HCT116 (cell line): ENCODE measurements at regions not wholly inside any gene's neighbourhood (a gene's known extent, or its start where the extent isn't known, plus 50 kb on each side); places are given as distances from the start of the nearest gene placed in this dataset.
A peak's percentile ranks its signal among the peaks of the same experiment; 100 is the strongest.
"Not testable (repeated sequence)": the region's sequence is repeated elsewhere in the genome, so short reads cannot be mapped to it uniquely, and the experiment has no call there.

ENCODE experiments used
- ATAC-seq: fragments of 200-7000 bp; cut with Tn5 transposase; 2 replicates; pipeline ENCODE4 v1.9.1; 2020; ENCODE audit warnings: mild to moderate bottlenecking, moderate library complexity
- BruUV-seq: library from RNA; stranded (reverse); fragments of 400-500 nt; replicated peaks from 2 replicates; lab custom pipeline; 2021; lab: Mats Ljungman, UMichigan
- CTCF ChIA-PET: fragments of 300-600 bp; sonication (Branson Sonifier 250); formaldehyde crosslinking; loops from one replicate; lab custom pipeline; 2021; ENCODE audit warnings: antibody characterized with exemption; lab: Charles Lee
- POLR2A ChIA-PET: fragments of 300-600, 350-600 bp; sonication (Branson Sonifier 250); formaldehyde crosslinking; loops from one replicate; lab custom pipeline; 2021; ENCODE audit warnings: antibody characterized with exemption; lab: Charles Lee
- RAD21 ChIA-PET, 2 experiments: fragments of 300-600 bp; sonication (Branson Sonifier 250); formaldehyde crosslinking; loops; one replicate each; lab custom pipeline; 2023; ENCODE audit warnings: low total read pairs in 2 of 2; ENCODE audit not compliant: uncharacterized antibody in 2 of 2, unreplicated experiment in 2 of 2, low non-redundant PET in 1 of 2; lab: Charles Lee
- DNase-seq: peaks from one replicate; pipeline ENCODE4 v3.0.0-alpha.2; 2010; ENCODE audit warnings: low read depth, low spot score
- H2AFZ ChIP-seq: fragments of 200-600 bp; shearing (Covaris generic), sonication (generic); 2 replicates; pipeline ENCODE4 v1.6.1; 2017; ENCODE audit warnings: low read depth, mixed run types, mixed read lengths, antibody characterized with exemption, low read length; ENCODE audit not compliant: poor library complexity, severe bottlenecking
- H3K27ac ChIP-seq: 2 replicates; pipeline ENCODE4 v1.5.1; 2012; ENCODE audit warnings: low read depth, low read length
- H3K27me3 ChIP-seq: fragments of 200-600 bp; sonication (generic); 2 replicates; pipeline ENCODE4 v1.6.1; 2016; ENCODE audit warnings: mixed run types, low read length, mixed read lengths; ENCODE audit not compliant: insufficient read depth
- H3K36me3 ChIP-seq, 2 experiments: fragments of 200-500 bp in 1 of 2; fragments of 200-600 bp in 1 of 2; sonication (Bioruptor generic) in 1 of 2; sonication (generic) in 1 of 2; 2 replicates each; pipeline versions ENCODE4 v1.5.1 to v1.6.1; 2014 to 2016; ENCODE audit warnings: low read length in 2 of 2, inconsistent platforms in 1 of 2, mixed read lengths in 1 of 2, mixed run types in 1 of 2; ENCODE audit not compliant: insufficient read depth in 2 of 2, control insufficient read depth in 1 of 2
- H3K4me1 ChIP-seq, 2 experiments: fragments of 200-600 bp in 1 of 2; sonication (generic) in 1 of 2; 2 replicates each; pipeline versions ENCODE4 v1.5.1 to v1.6.1; 2012 to 2017; ENCODE audit warnings: low read length in 2 of 2, inconsistent platforms in 1 of 2, mild to moderate bottlenecking in 1 of 2, mixed read lengths in 1 of 2, mixed run types in 1 of 2, moderate library complexity in 1 of 2; ENCODE audit not compliant: insufficient read depth in 2 of 2, control insufficient read depth in 1 of 2
- H3K4me2 ChIP-seq: fragments of 200-600 bp; sonication (generic); 2 replicates; pipeline ENCODE4 v1.6.1; 2017; ENCODE audit warnings: mixed run types, low read length, mixed read lengths
- H3K4me3 ChIP-seq, 2 experiments: fragments of 200-600 bp in 1 of 2; sonication (generic) in 1 of 2; replicated peaks in 1 of 2; 2 replicates each; pipeline ENCODE4 v1.5.1; 2011 to 2016; ENCODE audit warnings: low read length in 2 of 2, control low read depth in 1 of 2, low read depth in 1 of 2, mild to moderate bottlenecking in 1 of 2, mixed read lengths in 1 of 2, mixed run types in 1 of 2
- H3K79me2 ChIP-seq: fragments of 200-600 bp; sonication (generic); 2 replicates; pipeline ENCODE4 v1.6.1; 2017; ENCODE audit warnings: mild to moderate bottlenecking, mixed run types, low read length, moderate library complexity, mixed read lengths; ENCODE audit not compliant: insufficient read depth
- H3K9ac ChIP-seq: fragments of 200-600 bp; sonication (generic); 2 replicates; pipeline ENCODE4 v1.6.1; 2016; ENCODE audit warnings: low read length, mixed read lengths
- H3K9me2 ChIP-seq: fragments of 200-600 bp; sonication (generic), shearing (Covaris generic); 2 replicates; pipeline ENCODE4 v1.6.1; 2017; ENCODE audit warnings: mixed run types, mild to moderate bottlenecking, moderate library complexity; ENCODE audit not compliant: insufficient read depth
- H3K9me3 ChIP-seq, 2 experiments: fragments of 200-500 bp in 1 of 2; fragments of 200-600 bp in 1 of 2; sonication (Bioruptor generic) in 1 of 2; sonication (generic) in 1 of 2; 2 replicates each; pipeline ENCODE4 v1.6.1; 2014 to 2017; ENCODE audit warnings: low read length in 2 of 2, mixed read lengths in 2 of 2, inconsistent platforms in 1 of 2, low read depth in 1 of 2, mild to moderate bottlenecking in 1 of 2, mixed run types in 1 of 2, moderate library complexity in 1 of 2; ENCODE audit not compliant: control insufficient read depth in 1 of 2, insufficient read depth in 1 of 2
- H4K20me1 ChIP-seq: fragments of 200-600 bp; sonication (generic), shearing (Covaris generic); 2 replicates; pipeline ENCODE4 v1.6.1; 2017; ENCODE audit warnings: mixed run types, mild to moderate bottlenecking, moderate library complexity; ENCODE audit not compliant: insufficient read depth
- intact Hi-C: fragments of 100-400 bp; cut with micrococcal nuclease; formaldehyde crosslinking; loops from 2 replicates; pipeline ENCODE4 v1.10.0; 2022

DNA sequence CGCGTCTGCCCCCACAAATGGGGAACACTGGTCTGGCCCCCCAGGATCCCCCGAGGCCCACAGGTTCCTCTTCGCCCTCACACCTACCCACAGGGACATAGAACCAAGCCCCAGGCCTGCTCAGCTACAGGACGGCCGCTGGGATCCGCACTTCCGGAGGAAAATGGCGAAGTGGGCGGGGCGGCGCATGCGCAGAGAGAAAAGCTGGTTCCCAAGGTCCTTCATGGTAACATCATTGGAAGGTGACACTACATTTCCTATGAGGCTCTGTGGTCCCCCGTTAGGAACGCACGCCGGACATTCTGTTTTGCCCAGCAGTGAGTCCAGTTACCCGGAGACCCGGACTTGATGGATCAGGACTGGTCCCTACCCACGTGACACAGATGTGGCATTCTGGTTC, 1486.2 kb upstream of the USP9Y start:
- H3K79me2 ChIP-seq, H3K9me2 ChIP-seq, RAD21 ChIA-PET, H3K36me3 ChIP-seq, H3K27ac ChIP-seq, intact Hi-C loops, H3K27me3 ChIP-seq, H4K20me1 ChIP-seq, ATAC-seq, H2AFZ ChIP-seq, H3K9ac ChIP-seq, DNase-seq, CTCF ChIA-PET, H3K4me1 ChIP-seq, BruUV-seq, H3K4me2 ChIP-seq, POLR2A ChIA-PET, H3K9me3 ChIP-seq: not testable (repeated sequence)
- H3K4me3 ChIP-seq: peak overlapping the region in 1 of 2 experiments; percentile 35; a peak in 1 of 4 replicates
